Peyer's patch (tissue), 4 donors: ENCODE measurements at regions not wholly inside any gene's neighbourhood (a gene's known extent, or its start where the extent isn't known, plus 50 kb on each side); places are given as distances from the start of the nearest gene placed in this dataset.

Source experiments
- DNase-seq, 3 donors: peaks; one replicate each; pipeline ENCODE4 v3.0.0-alpha.2; 2017 to 2019
- H3K27ac ChIP-seq, 4 donors: fragments of 200-600 bp; sonication (generic); one replicate each; pipeline ENCODE4 v1.5.1; 2016 to 2019
- H3K27me3 ChIP-seq, 2 donors: fragments of 200-600 bp; sonication (generic); one replicate each; pipeline ENCODE4 v1.5.1; 2019
- H3K36me3 ChIP-seq, 3 donors: fragments of 200-600 bp; sonication (generic); one replicate each; pipeline ENCODE4 v1.5.1; 2016 to 2019
- H3K4me1 ChIP-seq, 4 donors: fragments of 200-600 bp; sonication (generic); one replicate each; pipeline ENCODE4 v1.5.1; 2016 to 2019
- H3K4me3 ChIP-seq, 4 donors: fragments of 200-600 bp; sonication (generic); 1 replicate in 3 of 4; 2 replicates in 1 of 4; pipeline ENCODE4 v1.5.1; 2016 to 2019; ENCODE audit warnings: mild to moderate bottlenecking in 1 of 4
- H3K9me3 ChIP-seq, 4 donors: fragments of 200-600 bp; sonication (generic); one replicate each; pipeline ENCODE4 v1.5.1; 2016 to 2019; ENCODE audit warnings: mild to moderate bottlenecking in 1 of 4
- POLR2A ChIP-seq, 2 donors: fragments of 450-650 bp; IDR thresholded peaks; one replicate each; pipeline ENCODE4 v1.5.1; 2017; ENCODE audit warnings: antibody characterized with exemption in 2 of 2, mild to moderate bottlenecking in 2 of 2, moderate library complexity in 2 of 2
- TF ChIP-seq, protein P1 (sequence below), 6 experiments: fragments of 450-650 bp in 4 of 6; fragments of 200-600 bp in 2 of 6; sonication (generic) in 1 of 6; IDR thresholded peaks; one replicate each; pipeline ENCODE4 v1.5.1; 2017 to 2019; ENCODE audit warnings: antibody characterized with exemption in 6 of 6, mild to moderate bottlenecking in 3 of 6, moderate library complexity in 1 of 6

DNA sequence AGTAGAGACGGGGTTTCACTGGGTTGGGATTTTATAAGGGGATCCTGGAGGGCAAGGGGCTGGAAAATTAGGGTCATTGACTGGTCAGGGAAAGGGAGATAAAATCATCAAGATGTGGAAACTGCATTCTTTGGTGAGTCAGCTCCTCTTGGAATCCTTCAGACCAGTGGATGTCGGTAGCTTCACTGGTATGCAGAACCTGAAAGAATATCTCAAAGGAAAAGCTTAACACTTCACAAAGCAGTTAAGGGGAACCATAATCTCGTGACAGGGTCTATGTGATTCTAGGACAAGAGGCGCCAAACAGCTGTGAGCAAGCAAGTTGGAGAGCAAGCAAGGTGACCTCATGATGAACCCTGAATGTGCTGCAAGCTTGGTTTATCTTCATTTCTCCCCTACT, 634.7 kb upstream of the AUTS2 start:
- DNase-seq, result no peak
- Histone ChIP-seq H3K9me3 (no peaks in the 10 kb centered on the region), H3K4me1 (no peaks in the 10 kb centered on the region), H3K27me3 (no peaks in the 10 kb centered on the region), H3K4me3 (no peak overlapping the region), H3K27ac (no peak overlapping the region), H3K36me3 (no peaks in the 10 kb centered on the region)
- TF ChIP-seq, protein P1, sequence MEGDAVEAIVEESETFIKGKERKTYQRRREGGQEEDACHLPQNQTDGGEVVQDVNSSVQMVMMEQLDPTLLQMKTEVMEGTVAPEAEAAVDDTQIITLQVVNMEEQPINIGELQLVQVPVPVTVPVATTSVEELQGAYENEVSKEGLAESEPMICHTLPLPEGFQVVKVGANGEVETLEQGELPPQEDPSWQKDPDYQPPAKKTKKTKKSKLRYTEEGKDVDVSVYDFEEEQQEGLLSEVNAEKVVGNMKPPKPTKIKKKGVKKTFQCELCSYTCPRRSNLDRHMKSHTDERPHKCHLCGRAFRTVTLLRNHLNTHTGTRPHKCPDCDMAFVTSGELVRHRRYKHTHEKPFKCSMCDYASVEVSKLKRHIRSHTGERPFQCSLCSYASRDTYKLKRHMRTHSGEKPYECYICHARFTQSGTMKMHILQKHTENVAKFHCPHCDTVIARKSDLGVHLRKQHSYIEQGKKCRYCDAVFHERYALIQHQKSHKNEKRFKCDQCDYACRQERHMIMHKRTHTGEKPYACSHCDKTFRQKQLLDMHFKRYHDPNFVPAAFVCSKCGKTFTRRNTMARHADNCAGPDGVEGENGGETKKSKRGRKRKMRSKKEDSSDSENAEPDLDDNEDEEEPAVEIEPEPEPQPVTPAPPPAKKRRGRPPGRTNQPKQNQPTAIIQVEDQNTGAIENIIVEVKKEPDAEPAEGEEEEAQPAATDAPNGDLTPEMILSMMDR (IDR thresholded peaks at IDR 0.05), result no peak
- TF ChIP-seq POLR2A (IDR thresholded peaks at IDR 0.05), result no peak

DNA sequence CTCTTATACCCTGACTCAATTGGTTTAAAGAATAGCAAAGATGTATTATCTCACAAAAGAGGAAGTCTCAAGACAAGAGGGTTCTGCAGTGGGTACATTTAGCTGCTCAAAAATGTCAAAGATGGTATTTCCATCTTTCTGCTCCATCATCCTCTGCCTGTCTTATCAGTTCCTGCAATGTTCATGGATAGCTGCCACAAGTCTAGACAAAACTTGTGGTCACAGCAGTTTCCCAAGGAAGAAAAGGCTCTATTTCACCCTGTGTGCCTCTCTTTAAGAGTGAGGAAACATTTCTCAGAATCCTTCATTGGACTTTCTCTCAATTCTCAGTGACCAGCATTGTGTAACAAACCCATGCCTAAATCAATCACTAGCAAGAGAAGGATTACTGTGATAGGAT, 634.2 kb upstream of the AUTS2 start:
- H3K4me3 ChIP-seq, result no peak overlapping the region
- no peaks in the 10 kb centered on the region for H3K9me3 ChIP-seq
- H3K36me3 ChIP-seq, result no peaks in the 10 kb centered on the region
- no peaks in the 10 kb centered on the region for H3K27me3 ChIP-seq
- TF ChIP-seq, protein P1 (IDR thresholded peaks at IDR 0.05), result no peak
- no peak for TF ChIP-seq POLR2A (IDR thresholded peaks at IDR 0.05)
- DNase-seq, result no peak
- no peak overlapping the region for H3K27ac ChIP-seq
- no peaks in the 10 kb centered on the region for H3K4me1 ChIP-seq

DNA sequence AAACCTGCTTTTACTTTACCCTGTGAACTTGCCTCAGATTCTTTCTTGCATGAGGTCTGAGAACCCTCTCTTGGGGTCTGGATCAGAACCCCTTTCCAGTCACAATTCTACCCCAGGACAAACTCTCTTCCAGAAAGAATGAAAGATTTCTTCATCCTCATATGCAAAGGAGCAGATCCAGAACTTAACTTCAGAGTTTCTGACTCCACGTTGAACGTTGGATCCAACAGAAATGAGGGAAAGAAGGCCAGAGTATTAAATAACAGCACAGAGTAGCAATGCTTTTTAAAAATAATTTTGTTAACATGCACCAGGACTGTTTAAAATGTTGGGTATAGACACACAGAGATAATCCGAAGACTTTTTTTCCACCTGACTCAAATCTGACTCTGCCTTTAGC, 632.9 kb upstream of the AUTS2 start:
- no peaks in the 10 kb centered on the region for H3K9me3 ChIP-seq
- no peak overlapping the region for H3K27ac ChIP-seq
- H3K4me1 ChIP-seq, result no peaks in the 10 kb centered on the region
- no peak for DNase-seq
- no peaks in the 10 kb centered on the region for H3K36me3 ChIP-seq
- TF ChIP-seq, protein P1 (IDR thresholded peaks at IDR 0.05), result no peak
- no peak for TF ChIP-seq POLR2A (IDR thresholded peaks at IDR 0.05)
- H3K27me3 ChIP-seq, result no peaks in the 10 kb centered on the region
- no peak overlapping the region for H3K4me3 ChIP-seq

DNA sequence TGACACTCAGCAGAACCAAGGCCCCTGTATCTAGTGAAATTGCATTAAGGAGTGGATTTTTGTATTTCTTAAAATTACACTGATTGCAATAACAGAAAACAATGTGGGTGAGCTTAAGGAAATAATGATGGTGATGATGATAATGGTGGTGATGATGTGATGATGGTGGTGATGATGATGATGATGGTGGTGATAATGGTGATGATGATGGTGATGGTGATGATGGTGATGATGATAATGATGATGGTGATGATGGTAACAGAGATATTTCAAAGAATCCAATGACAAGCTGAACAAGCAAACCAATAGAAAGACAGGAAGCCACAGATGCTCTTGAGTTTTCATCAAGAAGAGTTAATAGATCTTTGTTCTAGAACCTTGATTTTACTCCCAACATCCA, 630.7 kb upstream of the AUTS2 start:
- H3K27ac ChIP-seq, result no peak overlapping the region
- no peaks in the 10 kb centered on the region for H3K27me3 ChIP-seq
- no peaks in the 10 kb centered on the region for H3K36me3 ChIP-seq
- H3K9me3 ChIP-seq, result no peaks in the 10 kb centered on the region
- H3K4me1 ChIP-seq, result no peaks in the 10 kb centered on the region
- no peak overlapping the region for H3K4me3 ChIP-seq
- DNase-seq, result no peak
- TF ChIP-seq, protein P1 (IDR thresholded peaks at IDR 0.05), result no peak
- TF ChIP-seq POLR2A (IDR thresholded peaks at IDR 0.05), result no peak

DNA sequence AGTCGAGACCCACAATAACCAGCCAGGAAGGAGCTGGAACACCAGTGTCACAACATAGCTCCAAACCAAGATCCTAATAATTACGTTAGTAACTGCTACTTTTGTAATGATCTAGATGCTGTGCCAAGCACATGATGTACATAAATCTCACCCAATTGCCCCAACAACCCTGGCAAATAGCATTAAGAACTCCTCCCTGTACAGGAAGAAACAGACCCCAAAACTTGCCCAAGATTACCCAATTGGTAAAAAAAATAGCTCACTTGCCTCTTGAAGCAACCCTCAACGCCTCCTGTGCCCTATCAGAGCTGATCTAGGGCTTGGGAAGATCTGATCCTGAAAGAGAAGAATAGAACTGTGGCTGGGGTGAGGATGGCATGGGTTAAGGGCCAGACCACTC, 628.7 kb upstream of the AUTS2 start:
- H3K4me3 ChIP-seq, result no peak overlapping the region
- DNase-seq, result no peak
- H3K27me3 ChIP-seq, result no peaks in the 10 kb centered on the region
- no peak for TF ChIP-seq POLR2A (IDR thresholded peaks at IDR 0.05)
- TF ChIP-seq, protein P1 (IDR thresholded peaks at IDR 0.05), result no peak
- no peaks in the 10 kb centered on the region for H3K4me1 ChIP-seq
- no peaks in the 10 kb centered on the region for H3K36me3 ChIP-seq
- H3K27ac ChIP-seq, result no peak overlapping the region
- H3K9me3 ChIP-seq, result no peaks in the 10 kb centered on the region

DNA sequence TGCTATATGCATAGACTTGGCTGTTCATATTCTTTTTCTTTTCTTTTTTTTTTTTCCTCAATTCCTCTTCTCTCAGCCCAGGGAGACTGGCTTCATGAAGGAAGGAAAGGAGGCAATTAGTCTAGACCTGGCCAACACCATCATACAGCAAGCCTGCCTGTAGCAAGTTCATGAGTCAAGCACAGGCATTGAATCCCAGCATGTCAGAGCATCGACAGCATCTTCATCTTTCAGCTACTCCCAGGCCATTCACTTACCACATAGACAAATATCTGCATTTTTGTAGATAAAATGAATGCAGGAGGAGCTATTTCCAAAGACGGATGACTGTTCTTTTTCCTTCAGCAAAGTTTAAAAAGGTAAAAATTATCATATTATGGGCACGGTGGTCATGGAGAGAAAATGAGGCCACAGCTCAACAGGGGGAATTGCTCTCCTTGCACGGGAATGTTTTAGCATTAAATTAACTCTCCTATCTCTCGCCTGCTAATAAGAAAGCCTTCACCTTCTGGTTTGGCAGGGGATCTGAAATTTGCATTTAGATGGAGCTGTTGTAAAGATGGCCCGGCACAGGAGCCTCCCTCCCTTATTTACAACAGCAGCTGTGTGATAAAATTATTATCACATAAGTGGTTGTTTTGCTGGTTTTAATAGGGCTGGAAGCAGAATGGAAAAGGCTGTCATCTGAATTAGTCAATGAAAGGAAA, 626.5 kb upstream of the AUTS2 start:
- Histone ChIP-seq H3K4me3 (no peak overlapping the region), H3K4me1 (no peaks in the 10 kb centered on the region), H3K27ac (no peak overlapping the region), H3K27me3 (no peaks in the 10 kb centered on the region), H3K9me3 (no peaks in the 10 kb centered on the region), H3K36me3 (no peaks in the 10 kb centered on the region)
- TF ChIP-seq, protein P1 (IDR thresholded peaks at IDR 0.05), result no peak
- no peak for TF ChIP-seq POLR2A (IDR thresholded peaks at IDR 0.05)
- no peak for DNase-seq
